A673 (cell line): ENCODE measurements at regions not wholly inside any gene's neighbourhood (a gene's known extent, or its start where the extent isn't known, plus 50 kb on each side); places are given as distances from the start of the nearest gene placed in this dataset.

Source experiments
- BruUV-seq: library from RNA; stranded (reverse); fragments of 400-500 nt; replicated peaks from 2 replicates; lab custom pipeline; 2021; lab: Mats Ljungman, UMichigan
- CTCF ChIA-PET: fragments of 300-600 bp; sonication (Branson Sonifier 250); formaldehyde crosslinking; loops from one replicate; lab custom pipeline; 2022; ENCODE audit warnings: antibody characterized with exemption; lab: Charles Lee
- POLR2A ChIA-PET: fragments of 300-600 bp; sonication (Branson Sonifier 250); formaldehyde crosslinking; loops from one replicate; lab custom pipeline; 2022; ENCODE audit warnings: antibody characterized with exemption; ENCODE audit not compliant: low non-redundant PET; lab: Charles Lee
- DNase-seq: peaks from one replicate; pipeline ENCODE4 v3.0.0-alpha.2; 2015; ENCODE audit warnings: low spot score
- H3K27ac ChIP-seq: fragments of 200-600 bp; sonication (generic); 2 replicates; pipeline ENCODE4 v1.5.1; 2016; ENCODE audit warnings: mixed run types, low read depth, mild to moderate bottlenecking, mixed read lengths, antibody characterized with exemption, low read length; ENCODE audit not compliant: poor library complexity, severe bottlenecking
- H3K27me3 ChIP-seq: fragments of 200-600 bp; sonication (generic); replicated peaks from 2 replicates; pipeline ENCODE4 v1.6.1; 2017; ENCODE audit warnings: mixed run types, low read depth, mild to moderate bottlenecking, mixed read lengths, antibody characterized with exemption, low read length; ENCODE audit not compliant: insufficient read depth, poor library complexity
- H3K36me3 ChIP-seq: fragments of 200-600 bp; sonication (generic); 2 replicates; pipeline ENCODE4 v1.6.1; 2016; ENCODE audit warnings: mixed run types, mild to moderate bottlenecking, mixed read lengths, antibody characterized with exemption, low read length; ENCODE audit not compliant: insufficient read depth, poor library complexity, severe bottlenecking
- H3K4me1 ChIP-seq: fragments of 200-600 bp; sonication (generic); 2 replicates; pipeline ENCODE4 v1.6.1; 2017; ENCODE audit warnings: mixed run types, mild to moderate bottlenecking, mixed read lengths, antibody characterized with exemption, low read length; ENCODE audit not compliant: insufficient read depth, poor library complexity, severe bottlenecking
- H3K4me3 ChIP-seq: fragments of 200-600 bp; sonication (generic); 2 replicates; pipeline ENCODE4 v1.5.1; 2016; ENCODE audit warnings: low read depth, mixed run types, mild to moderate bottlenecking, mixed read lengths, low read length; ENCODE audit not compliant: poor library complexity, severe bottlenecking
- H3K9me3 ChIP-seq: fragments of 200-600 bp; sonication (generic); 2 replicates; pipeline ENCODE4 v1.6.1; 2016; ENCODE audit warnings: mixed run types, low read depth, mild to moderate bottlenecking, mixed read lengths, antibody characterized with exemption, low read length; ENCODE audit not compliant: poor library complexity, severe bottlenecking
- EZH2 ChIP-seq: fragments of 200-600 bp; sonication (generic); IDR thresholded peaks from 2 replicates; pipeline ENCODE4 v1.6.1; 2017; ENCODE audit warnings: borderline replicate concordance, low read depth, mild to moderate bottlenecking, mixed read lengths, antibody characterized with exemption, low read length; ENCODE audit not compliant: poor library complexity, severe bottlenecking
- intact Hi-C: fragments of 100-400 bp; cut with micrococcal nuclease; formaldehyde crosslinking; loops from one replicate; pipeline ENCODE4 v1.10.0; 2022; ENCODE audit not compliant: unreplicated experiment
- TF ChIP-seq, protein P1 (sequence below): fragments of 300-800, 200-600 bp; sonication (generic); conservative IDR thresholded peaks from 2 replicates; pipeline ENCODE4 v1.5.1; 2017; ENCODE audit warnings: low read depth, mild to moderate bottlenecking, antibody characterized with exemption, low read length, moderate library complexity, mixed read lengths

- no peak overlapping the region for H3K27ac ChIP-seq
- no peaks in the 10 kb centered on the region for H3K27me3 ChIP-seq
- H3K9me3 ChIP-seq = no peaks in the 10 kb centered on the region
- DNase-seq = no peak
- intact Hi-C loops = no loop called here
- ChIA-PET POLR2A (no interaction called here), CTCF (no interaction called here)
- H3K36me3 ChIP-seq = no peaks in the 10 kb centered on the region
- no peak overlapping the region for H3K4me3 ChIP-seq
- TF ChIP-seq, protein P1, sequence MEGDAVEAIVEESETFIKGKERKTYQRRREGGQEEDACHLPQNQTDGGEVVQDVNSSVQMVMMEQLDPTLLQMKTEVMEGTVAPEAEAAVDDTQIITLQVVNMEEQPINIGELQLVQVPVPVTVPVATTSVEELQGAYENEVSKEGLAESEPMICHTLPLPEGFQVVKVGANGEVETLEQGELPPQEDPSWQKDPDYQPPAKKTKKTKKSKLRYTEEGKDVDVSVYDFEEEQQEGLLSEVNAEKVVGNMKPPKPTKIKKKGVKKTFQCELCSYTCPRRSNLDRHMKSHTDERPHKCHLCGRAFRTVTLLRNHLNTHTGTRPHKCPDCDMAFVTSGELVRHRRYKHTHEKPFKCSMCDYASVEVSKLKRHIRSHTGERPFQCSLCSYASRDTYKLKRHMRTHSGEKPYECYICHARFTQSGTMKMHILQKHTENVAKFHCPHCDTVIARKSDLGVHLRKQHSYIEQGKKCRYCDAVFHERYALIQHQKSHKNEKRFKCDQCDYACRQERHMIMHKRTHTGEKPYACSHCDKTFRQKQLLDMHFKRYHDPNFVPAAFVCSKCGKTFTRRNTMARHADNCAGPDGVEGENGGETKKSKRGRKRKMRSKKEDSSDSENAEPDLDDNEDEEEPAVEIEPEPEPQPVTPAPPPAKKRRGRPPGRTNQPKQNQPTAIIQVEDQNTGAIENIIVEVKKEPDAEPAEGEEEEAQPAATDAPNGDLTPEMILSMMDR = no peak
- no peak for TF ChIP-seq EZH2
- no TSS peak for BruUV-seq
- no peaks in the 10 kb centered on the region for H3K4me1 ChIP-seq
Measured at GRCh38 chr6:113039005-113039404, 691.9 kb downstream of the RFPL4B start.

DNA sequence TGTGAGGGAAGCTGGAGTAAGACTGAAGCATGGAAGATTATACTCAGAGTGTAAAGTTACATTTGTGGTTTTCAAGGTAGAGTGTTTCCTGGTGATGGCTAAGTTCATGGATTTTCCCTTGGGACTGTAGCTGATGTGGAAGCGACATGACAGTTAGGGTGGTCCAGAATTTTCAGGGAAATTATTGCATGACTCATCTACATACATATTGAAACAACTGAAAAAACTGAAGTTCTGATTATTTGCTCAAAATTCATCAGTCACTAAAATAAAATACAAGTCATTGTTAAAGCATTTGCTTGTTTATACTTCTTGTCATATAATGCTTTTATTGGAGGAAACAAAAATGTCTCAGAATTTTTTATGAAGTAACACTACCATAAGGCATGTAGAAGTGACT, 700.0 kb downstream of the RFPL4B start:
- no peak overlapping the region for H3K27ac ChIP-seq
- CTCF ChIA-PET = no interaction called here

GRCh38 chr6:113047932-113048331, 700.8 kb downstream of the RFPL4B start:
- CTCF ChIA-PET = no interaction called here
- POLR2A ChIA-PET = no interaction called here

More for the DNA sequence above, 700.0 kb downstream of the RFPL4B start:
- H3K27me3 ChIP-seq = no peaks in the 10 kb centered on the region
- intact Hi-C loops = no loop called here
- H3K36me3 ChIP-seq = no peaks in the 10 kb centered on the region
- POLR2A ChIA-PET = no interaction called here
- H3K9me3 ChIP-seq = no peaks in the 10 kb centered on the region
- TF ChIP-seq EZH2 = no peak
- TF ChIP-seq, protein P1 = no peak
- BruUV-seq = no TSS peak
- no peak overlapping the region for H3K4me3 ChIP-seq
- peak; percentile 28 for DNase-seq
- peaks cover 9% of the 10 kb centered on the region for H3K4me1 ChIP-seq

More at GRCh38 chr6:113047932-113048331, 700.8 kb downstream of the RFPL4B start:
- intact Hi-C loops = no loop called here
- no TSS peak for BruUV-seq
- TF ChIP-seq, protein P1 = no peak
- no peak for TF ChIP-seq EZH2
- H3K27me3 ChIP-seq = no peaks in the 10 kb centered on the region
- H3K27ac ChIP-seq = no peak overlapping the region
- peaks cover 9% of the 10 kb centered on the region for H3K4me1 ChIP-seq
- H3K36me3 ChIP-seq = no peaks in the 10 kb centered on the region
- no peaks in the 10 kb centered on the region for H3K9me3 ChIP-seq
- no peak overlapping the region for H3K4me3 ChIP-seq
- no peak for DNase-seq
